ENCODE measurements at regions not wholly inside any gene's neighbourhood (a gene's known extent, or its start where the extent isn't known, plus 50 kb on each side); places are given as distances from the start of the nearest gene placed in this dataset.

DNA sequence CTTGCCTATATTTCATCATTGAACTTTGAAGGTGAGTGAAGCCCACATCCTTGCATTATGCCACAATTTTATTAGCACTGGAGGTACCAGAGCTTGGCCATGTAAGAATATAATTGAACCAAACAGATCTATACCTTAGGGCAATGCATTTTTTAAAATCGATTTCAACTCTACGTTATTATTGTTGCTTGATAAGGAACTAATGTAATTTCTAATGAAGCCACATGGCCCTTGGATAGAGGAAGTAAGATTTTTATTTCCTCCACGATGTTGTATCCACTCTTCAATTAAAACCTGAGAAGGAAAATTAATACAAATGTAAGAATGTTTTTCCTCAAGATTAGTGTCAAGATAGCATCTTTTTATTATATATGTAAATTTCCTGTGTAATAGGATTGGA, 370.0 kb upstream of the EEF2KMT start:
- ATAC-seq = no peak
- TF ChIP-seq, protein P1, sequence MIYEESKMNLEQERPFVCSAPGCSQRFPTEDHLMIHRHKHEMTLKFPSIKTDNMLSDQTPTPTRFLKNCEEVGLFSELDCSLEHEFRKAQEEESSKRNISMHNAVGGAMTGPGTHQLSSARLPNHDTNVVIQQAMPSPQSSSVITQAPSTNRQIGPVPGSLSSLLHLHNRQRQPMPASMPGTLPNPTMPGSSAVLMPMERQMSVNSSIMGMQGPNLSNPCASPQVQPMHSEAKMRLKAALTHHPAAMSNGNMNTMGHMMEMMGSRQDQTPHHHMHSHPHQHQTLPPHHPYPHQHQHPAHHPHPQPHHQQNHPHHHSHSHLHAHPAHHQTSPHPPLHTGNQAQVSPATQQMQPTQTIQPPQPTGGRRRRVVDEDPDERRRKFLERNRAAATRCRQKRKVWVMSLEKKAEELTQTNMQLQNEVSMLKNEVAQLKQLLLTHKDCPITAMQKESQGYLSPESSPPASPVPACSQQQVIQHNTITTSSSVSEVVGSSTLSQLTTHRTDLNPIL (CRISPR knock-in tag; IDR thresholded peaks at IDR 0.05; ENCODE audit: low read depth) = no peak
- TF ChIP-seq TCF4 (CRISPR knock-in tag; IDR thresholded peaks at IDR 0.05; ENCODE audit: borderline replicate concordance) (peak; percentile 35; the same call in 1 of the 2 replicates), TOX (CRISPR knock-in tag; IDR thresholded peaks at IDR 0.05; ENCODE audit: borderline replicate concordance) (no peak)

DNA sequence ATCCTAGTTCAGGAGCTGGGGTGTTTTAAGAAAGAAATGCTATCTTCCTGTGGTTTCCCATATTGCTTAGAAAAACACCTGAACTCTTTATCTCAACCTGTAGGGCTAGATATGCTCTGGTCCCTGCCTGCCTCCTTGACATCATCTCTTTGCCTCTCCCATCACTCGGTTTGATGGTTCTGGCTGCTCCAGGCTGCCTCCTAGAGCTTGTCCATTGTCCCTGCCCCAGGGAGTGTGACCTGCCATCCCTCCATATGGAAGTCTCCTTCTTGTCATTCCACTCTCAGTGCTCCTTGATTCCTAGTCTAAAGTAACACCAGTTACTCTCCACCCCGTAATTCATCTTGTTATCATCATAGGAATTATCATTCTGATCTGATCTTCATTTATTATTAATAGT, 369.0 kb upstream of the EEF2KMT start:
- TF ChIP-seq ZNF70 (CRISPR knock-in tag; IDR thresholded peaks at IDR 0.05) (no peak), ARNTL (CRISPR knock-in tag; IDR thresholded peaks at IDR 0.05; ENCODE audit: borderline replicate concordance, low read depth) (no peak), ZNF565 (CRISPR knock-in tag; conservative IDR thresholded peaks at IDR 0.05; ENCODE audit: low read depth) (no peak), ZNF8 (CRISPR knock-in tag; IDR thresholded peaks at IDR 0.05) (no peak), TCF4 (CRISPR knock-in tag; IDR thresholded peaks at IDR 0.05; ENCODE audit: borderline replicate concordance) (no peak), PPARA (CRISPR knock-in tag; IDR thresholded peaks at IDR 0.05; ENCODE audit: borderline replicate concordance) (no peak), RARB (CRISPR knock-in tag; IDR thresholded peaks at IDR 0.05) (no peak), TOX (CRISPR knock-in tag; IDR thresholded peaks at IDR 0.05; ENCODE audit: borderline replicate concordance) (no peak), SNAI2 (CRISPR knock-in tag; IDR thresholded peaks at IDR 0.05) (no peak), BACH2 (CRISPR knock-in tag; IDR thresholded peaks at IDR 0.05; ENCODE audit: borderline replicate concordance) (no peak)
- TF ChIP-seq, protein P1 (CRISPR knock-in tag; IDR thresholded peaks at IDR 0.05; ENCODE audit: low read depth) = no peak
- TF ChIP-seq, protein P2, sequence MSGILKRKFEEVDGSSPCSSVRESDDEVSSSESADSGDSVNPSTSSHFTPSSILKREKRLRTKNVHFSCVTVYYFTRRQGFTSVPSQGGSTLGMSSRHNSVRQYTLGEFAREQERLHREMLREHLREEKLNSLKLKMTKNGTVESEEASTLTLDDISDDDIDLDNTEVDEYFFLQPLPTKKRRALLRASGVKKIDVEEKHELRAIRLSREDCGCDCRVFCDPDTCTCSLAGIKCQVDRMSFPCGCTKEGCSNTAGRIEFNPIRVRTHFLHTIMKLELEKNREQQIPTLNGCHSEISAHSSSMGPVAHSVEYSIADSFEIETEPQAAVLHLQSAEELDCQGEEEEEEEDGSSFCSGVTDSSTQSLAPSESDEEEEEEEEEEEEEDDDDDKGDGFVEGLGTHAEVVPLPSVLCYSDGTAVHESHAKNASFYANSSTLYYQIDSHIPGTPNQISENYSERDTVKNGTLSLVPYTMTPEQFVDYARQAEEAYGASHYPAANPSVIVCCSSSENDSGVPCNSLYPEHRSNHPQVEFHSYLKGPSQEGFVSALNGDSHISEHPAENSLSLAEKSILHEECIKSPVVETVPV (CRISPR knock-in tag; IDR thresholded peaks at IDR 0.05) = no peak
- ATAC-seq = no peak

DNA sequence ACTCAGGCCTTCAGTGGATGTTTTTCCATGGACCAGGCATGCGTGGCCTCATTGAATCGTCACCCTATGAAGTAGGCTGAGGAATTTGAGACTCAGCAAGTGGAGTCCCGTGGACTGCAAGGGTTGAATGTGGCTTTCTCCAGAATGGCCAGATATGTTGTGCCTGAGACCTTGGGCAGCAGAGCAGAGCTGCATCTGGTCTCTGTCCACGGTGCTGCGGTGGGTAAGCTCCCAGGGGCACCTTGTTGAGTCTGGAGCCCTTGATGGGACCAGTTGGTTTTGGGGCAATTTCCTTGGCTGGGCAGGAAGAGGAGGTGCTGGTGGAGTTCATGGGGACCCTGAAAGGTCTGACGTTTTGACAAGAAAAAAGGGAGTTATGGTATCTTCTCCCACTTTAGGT, 368.1 kb upstream of the EEF2KMT start:
- ATAC-seq = no peak
- TF ChIP-seq PPARA (CRISPR knock-in tag; IDR thresholded peaks at IDR 0.05; ENCODE audit: borderline replicate concordance) (no peak), CSDC2 (CRISPR knock-in tag; IDR thresholded peaks at IDR 0.05) (no peak), GLIS3 (CRISPR knock-in tag; IDR thresholded peaks at IDR 0.05) (no peak), ZFP30 (CRISPR knock-in tag; IDR thresholded peaks at IDR 0.05) (no peak), ESRRG (CRISPR knock-in tag; IDR thresholded peaks at IDR 0.05) (no peak), TOX (CRISPR knock-in tag; IDR thresholded peaks at IDR 0.05; ENCODE audit: borderline replicate concordance) (no peak), ZNF70 (CRISPR knock-in tag; IDR thresholded peaks at IDR 0.05) (no peak), ZNF565 (CRISPR knock-in tag; conservative IDR thresholded peaks at IDR 0.05; ENCODE audit: low read depth) (no peak), ARNTL (CRISPR knock-in tag; IDR thresholded peaks at IDR 0.05; ENCODE audit: borderline replicate concordance, low read depth) (no peak), RARB (CRISPR knock-in tag; IDR thresholded peaks at IDR 0.05) (no peak), OSR1 (CRISPR knock-in tag; IDR thresholded peaks at IDR 0.05) (no peak), ZC3H10 (CRISPR knock-in tag; IDR thresholded peaks at IDR 0.05) (no peak), ZFP3 (CRISPR knock-in tag; IDR thresholded peaks at IDR 0.05) (no peak)
- TF ChIP-seq, protein P1 (CRISPR knock-in tag; IDR thresholded peaks at IDR 0.05; ENCODE audit: low read depth) = no peak
- TF ChIP-seq, protein P3, sequence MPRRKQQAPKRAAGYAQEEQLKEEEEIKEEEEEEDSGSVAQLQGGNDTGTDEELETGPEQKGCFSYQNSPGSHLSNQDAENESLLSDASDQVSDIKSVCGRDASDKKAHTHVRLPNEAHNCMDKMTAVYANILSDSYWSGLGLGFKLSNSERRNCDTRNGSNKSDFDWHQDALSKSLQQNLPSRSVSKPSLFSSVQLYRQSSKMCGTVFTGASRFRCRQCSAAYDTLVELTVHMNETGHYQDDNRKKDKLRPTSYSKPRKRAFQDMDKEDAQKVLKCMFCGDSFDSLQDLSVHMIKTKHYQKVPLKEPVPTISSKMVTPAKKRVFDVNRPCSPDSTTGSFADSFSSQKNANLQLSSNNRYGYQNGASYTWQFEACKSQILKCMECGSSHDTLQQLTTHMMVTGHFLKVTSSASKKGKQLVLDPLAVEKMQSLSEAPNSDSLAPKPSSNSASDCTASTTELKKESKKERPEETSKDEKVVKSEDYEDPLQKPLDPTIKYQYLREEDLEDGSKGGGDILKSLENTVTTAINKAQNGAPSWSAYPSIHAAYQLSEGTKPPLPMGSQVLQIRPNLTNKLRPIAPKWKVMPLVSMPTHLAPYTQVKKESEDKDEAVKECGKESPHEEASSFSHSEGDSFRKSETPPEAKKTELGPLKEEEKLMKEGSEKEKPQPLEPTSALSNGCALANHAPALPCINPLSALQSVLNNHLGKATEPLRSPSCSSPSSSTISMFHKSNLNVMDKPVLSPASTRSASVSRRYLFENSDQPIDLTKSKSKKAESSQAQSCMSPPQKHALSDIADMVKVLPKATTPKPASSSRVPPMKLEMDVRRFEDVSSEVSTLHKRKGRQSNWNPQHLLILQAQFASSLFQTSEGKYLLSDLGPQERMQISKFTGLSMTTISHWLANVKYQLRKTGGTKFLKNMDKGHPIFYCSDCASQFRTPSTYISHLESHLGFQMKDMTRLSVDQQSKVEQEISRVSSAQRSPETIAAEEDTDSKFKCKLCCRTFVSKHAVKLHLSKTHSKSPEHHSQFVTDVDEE (CRISPR knock-in tag; IDR thresholded peaks at IDR 0.05) = no peak

DNA sequence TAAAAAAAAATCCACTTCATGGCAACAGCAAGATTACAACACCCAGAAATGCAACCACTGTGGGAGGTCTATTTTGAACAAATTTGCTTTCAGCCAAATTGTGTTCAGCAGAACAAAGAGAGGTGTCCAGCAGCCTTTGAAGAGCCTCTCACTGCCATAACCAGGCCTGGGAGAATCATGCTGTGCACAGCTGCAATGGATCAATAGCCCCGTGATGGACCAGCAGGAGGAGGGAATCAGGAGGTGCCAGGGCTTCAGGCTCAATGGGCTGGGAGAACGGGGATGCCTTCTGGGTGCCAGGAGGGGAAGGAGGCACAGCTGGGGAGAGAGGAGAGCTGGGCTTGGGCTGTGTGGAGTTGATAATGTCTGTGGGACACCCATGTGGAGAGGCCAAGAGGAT, 366.2 kb upstream of the EEF2KMT start:
- no peak for ATAC-seq
- TF ChIP-seq TOX (CRISPR knock-in tag; IDR thresholded peaks at IDR 0.05; ENCODE audit: borderline replicate concordance) = no peak
- no peak for TF ChIP-seq ZFP3 (CRISPR knock-in tag; IDR thresholded peaks at IDR 0.05)
- TF ChIP-seq ZC3H10 (CRISPR knock-in tag; IDR thresholded peaks at IDR 0.05) = no peak
- TF ChIP-seq, protein P1 (CRISPR knock-in tag; IDR thresholded peaks at IDR 0.05; ENCODE audit: low read depth) = no peak
- TF ChIP-seq ZNF70 (CRISPR knock-in tag; IDR thresholded peaks at IDR 0.05) = no peak
- TF ChIP-seq PPARA (CRISPR knock-in tag; IDR thresholded peaks at IDR 0.05; ENCODE audit: borderline replicate concordance) = no peak
- TF ChIP-seq, protein P4, sequence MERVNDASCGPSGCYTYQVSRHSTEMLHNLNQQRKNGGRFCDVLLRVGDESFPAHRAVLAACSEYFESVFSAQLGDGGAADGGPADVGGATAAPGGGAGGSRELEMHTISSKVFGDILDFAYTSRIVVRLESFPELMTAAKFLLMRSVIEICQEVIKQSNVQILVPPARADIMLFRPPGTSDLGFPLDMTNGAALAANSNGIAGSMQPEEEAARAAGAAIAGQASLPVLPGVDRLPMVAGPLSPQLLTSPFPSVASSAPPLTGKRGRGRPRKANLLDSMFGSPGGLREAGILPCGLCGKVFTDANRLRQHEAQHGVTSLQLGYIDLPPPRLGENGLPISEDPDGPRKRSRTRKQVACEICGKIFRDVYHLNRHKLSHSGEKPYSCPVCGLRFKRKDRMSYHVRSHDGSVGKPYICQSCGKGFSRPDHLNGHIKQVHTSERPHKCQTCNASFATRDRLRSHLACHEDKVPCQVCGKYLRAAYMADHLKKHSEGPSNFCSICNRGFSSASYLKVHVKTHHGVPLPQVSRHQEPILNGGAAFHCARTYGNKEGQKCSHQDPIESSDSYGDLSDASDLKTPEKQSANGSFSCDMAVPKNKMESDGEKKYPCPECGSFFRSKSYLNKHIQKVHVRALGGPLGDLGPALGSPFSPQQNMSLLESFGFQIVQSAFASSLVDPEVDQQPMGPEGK (CRISPR knock-in tag; IDR thresholded peaks at IDR 0.05; ENCODE audit: borderline replicate concordance) = no peak
- TF ChIP-seq CSDC2 (CRISPR knock-in tag; IDR thresholded peaks at IDR 0.05) = no peak
- TF ChIP-seq TCF4 (CRISPR knock-in tag; IDR thresholded peaks at IDR 0.05; ENCODE audit: borderline replicate concordance) = no peak
- no peak for TF ChIP-seq ESRRG (CRISPR knock-in tag; IDR thresholded peaks at IDR 0.05)
- TF ChIP-seq, protein P2 (CRISPR knock-in tag; IDR thresholded peaks at IDR 0.05) = no peak

Measured in SK-N-SH treated with all-trans-retinoic acid at 6 μM for 48 hours (cell line).